DMS 273 (cell line): ENCODE measurements at regions not wholly inside any gene's neighbourhood (a gene's known extent, or its start where the extent isn't known, plus 50 kb on each side); places are given as distances from the start of the nearest gene placed in this dataset.
"Not testable (repeated sequence)": the region's sequence is repeated elsewhere in the genome, so short reads cannot be mapped to it uniquely, and the experiment has no call there.

Source experiments
- DNase-seq: peaks from one replicate; lab custom pipeline; 2025; ENCODE audit not compliant: unreplicated experiment; lab: John Stamatoyannopoulos, UW

DNA sequence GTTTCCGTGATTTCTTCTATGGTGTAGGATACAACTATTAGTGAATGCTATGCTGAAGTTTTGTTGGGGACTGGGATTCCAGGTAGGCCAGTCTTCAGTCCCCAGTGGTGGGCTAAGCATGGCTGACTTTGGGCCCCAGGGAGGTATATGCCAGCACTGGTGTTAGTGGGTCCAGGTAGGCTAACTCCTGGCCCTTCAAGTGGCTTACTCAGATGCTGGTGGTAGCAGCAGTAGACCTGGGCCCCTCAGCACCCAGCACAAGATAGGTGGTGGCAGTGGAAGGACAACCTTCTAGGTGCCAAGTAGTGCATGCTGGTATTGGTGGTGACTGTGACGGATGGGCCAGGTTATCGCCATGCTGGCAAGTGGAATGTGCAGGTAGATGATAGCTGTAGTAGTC, 955.1 kb downstream of the TMTC2 start:
- no peak for DNase-seq

DNA sequence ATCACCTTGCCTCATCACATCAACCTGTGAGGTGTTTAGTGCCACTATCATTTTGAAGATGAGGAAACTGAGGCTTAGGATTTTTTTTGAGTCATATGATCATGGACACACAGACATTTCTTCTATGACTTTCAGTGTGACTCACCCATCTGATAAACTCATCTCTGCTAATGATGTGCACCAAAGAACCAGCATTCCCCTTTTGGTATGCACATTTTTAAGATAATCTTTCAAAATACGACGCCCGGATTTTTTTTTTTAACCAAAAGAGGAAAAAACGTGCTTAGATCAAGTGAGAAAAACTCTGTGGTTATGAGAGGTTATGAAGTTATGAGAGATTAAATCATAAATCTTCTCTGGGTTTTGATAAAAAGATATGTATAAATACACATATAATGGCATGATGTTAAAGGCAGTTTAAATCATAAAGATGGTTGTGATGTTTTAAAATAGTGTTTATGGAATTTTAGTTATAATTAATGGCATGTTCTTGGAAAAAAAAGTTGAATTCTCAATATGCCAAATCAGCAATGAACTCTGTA, 948.1 kb downstream of the TMTC2 start:
- DNase-seq = no peak

DNA sequence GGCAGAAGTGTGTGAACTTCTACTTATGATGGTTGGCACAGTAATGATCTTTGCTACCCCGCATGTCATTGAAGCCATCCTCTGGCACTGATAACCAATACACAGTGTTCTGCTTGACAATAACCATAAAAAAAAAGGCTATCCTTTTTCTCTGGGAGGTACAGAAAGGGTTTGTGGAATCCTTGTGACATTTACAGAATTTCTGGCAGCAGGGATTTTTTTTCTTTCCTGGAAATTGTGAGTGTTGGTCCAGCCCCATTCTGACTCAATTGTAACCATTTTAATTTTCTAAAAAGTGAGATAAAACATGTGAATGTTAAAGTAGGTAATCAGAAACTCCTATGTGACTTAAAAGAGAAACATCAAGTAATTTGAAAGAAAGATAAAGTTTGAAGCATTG, 943.8 kb downstream of the TMTC2 start:
- DNase-seq = no peak

DNA sequence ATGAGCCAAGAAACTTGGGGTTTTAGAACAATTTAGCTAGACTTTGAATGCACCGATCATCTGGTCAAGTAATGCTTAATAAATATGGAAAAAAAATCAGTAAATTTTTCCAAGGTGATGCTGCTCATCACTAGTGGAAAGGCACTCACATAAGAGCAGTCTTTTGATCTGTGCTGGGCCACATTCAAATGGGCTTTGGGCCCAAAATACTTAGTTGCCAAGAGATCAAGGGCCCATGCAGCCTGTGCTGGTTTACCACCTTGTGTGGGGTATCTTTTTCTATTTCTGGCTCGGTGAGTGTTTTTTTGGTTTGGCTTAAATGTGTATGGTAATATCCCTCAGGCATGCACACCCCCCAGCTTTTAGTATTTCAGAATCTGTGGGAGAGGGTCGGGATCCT, 943.2 kb downstream of the TMTC2 start:
- peak; percentile 54 for DNase-seq

DNA sequence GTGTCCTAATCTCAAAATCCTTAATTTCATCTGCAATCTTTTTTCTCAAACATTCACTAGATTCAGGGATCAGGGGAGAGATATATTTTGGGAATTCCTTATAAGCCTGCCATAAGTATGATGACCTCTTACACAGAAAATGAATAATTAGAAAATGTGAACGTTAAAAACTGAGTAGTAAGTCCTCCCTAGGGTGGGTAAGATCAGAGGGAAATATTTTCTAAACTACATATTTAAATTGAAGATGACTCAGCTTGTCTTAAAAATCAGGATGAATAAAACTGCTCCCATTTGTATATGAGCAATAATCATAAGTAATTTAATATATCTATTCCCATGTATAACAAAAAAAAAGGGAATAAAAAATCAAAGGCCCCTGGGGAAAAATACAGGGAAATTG, 935.5 kb downstream of the TMTC2 start:
- DNase-seq = no peak

DNA sequence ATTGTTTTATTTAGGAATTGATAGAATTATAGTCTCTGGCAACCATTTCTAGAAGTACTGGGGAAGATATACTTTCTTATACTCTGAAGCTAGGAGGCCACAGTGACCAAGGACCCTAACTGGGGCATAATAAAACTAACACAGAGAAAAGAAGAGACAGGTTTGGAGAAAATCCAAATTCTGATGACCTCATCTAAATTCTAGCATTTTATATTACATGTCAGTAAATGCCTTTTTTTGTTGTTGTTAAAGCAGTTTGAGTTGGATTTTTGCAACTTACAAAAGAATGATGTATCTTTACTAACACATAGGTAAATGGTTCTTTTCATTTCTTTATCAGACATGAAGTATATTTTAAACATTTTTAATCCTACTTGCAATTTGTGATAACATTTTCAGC, 933.3 kb downstream of the TMTC2 start:
- no peak for DNase-seq

DNA sequence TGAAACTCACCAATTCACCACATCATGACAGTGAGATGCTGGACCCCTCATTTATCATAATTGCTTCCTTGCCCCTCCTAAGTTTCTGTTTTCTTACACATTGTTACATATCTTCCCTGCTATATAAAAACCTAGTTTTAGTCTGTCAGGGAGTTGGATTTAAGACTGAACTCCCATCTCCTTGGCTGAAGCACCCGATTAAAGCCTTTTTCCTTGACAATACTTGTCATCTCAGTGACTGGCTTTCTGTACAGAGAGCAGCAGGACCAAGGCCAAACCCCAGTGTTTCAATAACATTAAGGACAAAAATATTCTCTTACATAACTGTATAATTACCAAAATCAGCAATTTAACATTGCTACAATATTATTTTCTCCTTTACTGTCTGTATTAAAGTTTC, 928.4 kb downstream of the TMTC2 start:
- DNase-seq = no peak

DNA sequence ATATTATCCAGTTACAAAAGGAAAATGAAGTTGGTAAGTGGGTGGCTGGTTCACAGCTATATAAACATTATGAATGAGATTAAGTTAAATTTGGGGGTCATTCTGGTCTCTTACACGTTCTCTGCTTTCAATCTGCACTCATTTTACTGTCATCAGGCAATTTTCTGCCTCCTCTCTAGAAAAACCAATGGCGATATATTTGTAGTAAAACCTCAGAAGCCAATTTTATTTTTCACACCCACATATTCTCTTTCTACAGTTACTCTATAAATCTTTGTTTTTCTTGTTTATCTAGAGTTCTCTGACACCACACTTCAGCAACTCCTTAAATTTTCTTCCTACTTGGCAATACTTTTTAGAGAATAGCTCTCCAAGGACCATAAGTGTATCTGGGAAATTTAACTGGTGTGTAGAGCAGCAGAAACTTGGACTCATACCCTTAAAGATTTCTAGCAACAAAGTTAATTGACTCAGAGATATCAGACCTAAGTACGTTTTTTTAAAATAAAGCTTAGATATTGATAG, 926.9 kb downstream of the TMTC2 start:
- no peak for DNase-seq

DNA sequence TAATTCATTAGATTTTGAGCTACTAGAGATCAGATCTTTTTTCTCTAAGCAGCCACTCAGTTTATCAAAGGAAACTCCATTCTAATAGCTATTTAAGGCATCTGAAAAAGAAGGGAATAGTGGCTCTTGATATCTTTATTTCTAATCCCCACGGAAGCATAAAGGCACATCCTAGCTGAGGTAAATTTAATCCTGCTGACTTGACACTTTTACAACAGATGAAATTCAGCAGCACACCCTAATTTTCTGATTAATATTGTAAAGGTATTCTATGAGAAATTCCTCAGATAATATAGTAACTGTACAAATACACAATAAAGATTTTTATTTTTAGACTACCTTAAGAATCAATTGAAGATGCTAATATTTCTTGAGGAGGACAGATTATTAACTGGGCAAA, 916.4 kb downstream of the TMTC2 start:
- DNase-seq = no peak

DNA sequence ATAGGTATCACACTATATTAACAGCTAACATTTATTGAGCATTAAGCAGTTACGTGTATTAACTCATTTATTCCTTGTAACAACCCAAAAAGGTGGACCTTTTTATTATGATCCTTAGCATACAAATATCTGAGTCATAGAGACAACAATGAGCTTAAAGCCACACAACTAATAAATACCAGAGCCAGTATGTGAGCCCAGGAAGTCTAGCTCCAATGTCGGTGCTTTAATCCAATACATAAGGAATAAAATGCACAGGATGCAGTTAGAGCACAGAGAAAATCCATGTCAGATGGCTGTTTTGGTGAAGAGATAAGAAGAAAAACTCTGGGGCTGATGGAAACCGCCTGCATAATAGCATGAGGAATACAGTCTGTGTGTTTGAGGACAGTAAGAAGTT, 888.6 kb downstream of the TMTC2 start:
- no peak for DNase-seq

DNA sequence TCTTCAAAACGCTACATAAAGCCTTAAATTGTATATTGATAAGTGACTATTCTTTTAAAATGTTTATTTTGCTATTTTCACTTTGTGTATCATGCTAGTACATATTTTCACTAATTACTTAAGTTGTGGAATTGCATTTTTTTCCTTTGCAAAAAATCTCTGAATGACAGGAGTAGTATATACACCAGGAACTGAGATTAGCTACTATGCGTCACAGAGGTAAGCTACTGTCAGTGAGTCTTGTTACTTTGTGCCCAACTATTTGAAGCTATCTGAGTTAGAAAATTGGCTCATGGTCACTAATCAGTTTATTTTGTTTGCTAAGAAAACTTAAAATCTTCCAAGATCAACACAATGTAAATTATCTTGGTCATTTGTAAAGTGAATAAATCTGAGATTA, 887.4 kb downstream of the TMTC2 start:
- DNase-seq = no peak

DNA sequence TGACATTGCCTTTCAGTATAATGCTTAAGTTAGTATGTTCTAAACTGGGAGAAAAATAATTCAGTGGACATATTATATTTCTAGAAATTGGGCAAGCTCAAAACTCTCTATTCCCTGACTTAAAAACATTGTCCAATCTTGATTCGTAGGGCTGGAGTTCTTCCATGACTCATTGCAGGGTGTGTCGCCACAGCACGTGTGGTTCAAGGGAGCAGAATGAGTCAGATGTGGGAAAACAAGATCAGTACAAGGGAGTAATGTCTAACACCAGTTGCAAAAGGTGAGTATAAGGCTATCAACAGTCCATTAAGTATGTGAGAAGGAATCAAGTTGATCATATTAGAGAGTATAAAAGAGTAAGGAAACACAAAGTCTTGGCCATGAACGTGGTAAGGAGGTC, 887.0 kb downstream of the TMTC2 start:
- DNase-seq = no peak

DNA sequence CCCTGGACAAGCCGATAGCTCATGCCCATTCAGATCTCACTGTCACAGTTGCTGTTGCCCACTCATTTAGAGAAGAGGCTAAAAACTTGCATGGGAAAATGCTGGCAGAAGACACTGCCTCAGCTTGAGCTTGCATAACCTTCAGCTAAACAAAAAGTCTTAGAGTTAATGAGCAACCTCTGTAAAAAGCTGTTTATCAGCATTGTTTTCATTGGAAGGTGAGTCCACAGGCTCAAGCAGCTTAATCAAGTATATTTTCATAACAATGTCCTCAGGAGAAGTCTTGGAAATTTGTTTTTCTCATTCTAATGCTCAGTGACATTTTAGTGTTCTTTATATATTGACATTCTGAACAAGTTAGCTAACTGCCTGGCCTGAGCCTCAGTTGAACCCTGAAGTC, 872.9 kb downstream of the TMTC2 start:
- DNase-seq = no peak

DNA sequence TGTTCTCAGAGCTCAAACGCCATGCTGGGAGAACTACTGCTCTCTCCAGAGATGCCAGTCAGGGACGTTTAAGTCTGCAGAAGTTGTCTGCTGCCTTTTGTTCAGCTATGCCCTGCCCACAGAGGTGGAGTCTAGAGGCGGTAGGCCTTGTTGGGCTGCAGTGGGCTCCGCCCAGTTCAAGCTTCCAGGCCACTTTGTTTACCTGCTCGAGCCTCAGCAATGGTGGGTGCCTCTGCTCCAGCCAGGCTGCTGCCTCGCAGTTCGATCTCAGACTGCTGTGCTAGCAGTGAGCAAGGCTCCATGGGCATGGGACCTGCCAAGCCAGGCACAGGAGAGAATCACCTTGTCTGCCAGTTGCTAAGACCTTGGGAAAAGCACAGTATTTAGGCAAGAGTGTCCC, 869.3 kb downstream of the TMTC2 start:
- DNase-seq = not testable (repeated sequence)

DNA sequence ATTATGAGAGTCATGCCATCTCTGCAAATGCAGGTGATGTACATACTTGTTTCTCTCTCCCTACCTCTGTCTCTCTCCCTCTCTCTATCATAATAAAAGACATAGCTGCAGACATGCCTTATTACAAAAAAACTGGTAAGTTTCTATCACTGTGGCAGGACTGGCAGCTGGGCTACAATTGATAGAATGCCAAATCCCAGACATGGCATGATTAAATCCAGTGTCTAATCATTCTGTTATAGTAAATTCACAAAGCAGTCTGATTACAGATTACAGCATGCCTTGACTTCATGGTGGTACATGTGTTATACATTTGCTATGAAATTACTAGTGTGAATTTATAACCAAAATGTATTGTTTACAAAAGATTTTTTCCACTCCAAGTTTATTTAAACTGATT, 854.7 kb downstream of the TMTC2 start:
- peak; percentile 32 for DNase-seq

DNA sequence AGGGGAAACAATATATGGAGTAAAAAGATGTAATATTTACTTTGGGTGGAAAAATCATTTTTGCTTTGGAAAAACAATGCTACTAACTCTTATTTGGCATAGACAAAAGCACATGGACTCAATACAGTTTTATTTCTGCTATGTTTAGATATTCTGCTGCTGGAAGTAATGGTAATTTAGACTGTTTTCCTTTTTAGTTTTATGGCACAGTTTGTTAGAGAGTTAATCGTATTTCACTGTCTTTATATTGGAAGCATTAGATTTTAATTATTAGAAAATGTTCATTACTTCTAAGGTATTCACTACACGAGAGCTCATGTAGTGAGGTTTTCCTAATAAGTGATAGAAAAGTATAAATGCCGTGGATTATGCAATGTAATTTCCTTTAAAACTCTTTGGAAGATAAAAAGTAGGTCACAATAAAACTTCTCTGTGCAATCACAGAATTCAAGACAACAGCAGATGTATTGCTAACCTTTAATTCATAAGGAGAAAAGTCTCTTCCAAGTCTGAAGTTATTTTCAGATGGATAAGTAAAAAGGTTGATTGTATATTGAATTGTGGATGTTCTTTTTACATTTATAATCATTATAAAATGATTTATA, 851.8 kb downstream of the TMTC2 start:
- no peak for DNase-seq

DNA sequence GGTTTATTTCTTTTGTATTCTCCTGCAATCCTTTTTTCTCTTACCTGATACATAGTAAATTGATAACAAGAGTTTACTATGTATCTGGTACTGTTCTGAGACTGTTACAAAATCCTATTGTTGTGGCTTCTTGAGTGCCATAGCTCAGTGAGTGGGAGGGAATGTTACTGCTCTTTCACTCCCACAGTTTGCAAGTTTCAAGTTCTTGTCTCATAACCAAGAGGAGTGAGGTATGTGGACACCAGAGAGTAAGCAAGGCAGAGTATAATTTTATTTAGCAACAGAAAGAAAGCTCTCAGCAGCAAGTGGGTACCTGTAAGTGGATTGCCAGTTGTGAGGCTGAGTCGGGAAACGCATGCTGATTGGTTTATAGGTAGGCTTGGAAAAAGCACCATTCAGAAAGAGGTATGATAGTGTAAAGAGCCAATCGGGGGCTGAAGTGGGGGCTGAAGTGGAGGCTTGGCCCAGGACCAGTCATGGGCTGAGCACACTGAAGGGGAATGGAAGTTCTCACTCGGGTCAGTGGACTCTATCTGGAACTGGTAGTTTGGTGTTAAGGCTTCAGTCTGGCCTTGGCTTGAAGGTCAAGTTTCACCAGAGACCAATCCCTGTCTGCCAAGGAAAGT, 850.8 kb downstream of the TMTC2 start:
- no peak for DNase-seq

DNA sequence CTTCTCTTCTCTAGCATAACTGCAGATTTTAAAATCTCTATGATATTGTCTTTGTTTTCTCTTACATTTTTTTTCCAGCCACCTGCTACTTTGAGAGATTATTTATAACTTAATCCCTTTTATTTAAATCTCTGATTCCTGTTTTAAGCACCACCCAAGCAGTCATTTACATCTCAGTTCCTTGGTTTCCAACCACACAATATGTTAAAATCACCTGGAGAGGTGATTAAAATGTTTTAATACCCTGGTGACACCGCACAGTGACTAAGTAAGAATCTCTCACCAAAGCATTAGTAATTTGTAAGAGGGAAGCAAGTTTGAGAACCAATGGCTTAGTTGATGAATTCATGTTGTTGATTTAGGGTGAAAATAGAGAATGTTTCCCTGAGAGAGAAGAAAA, 849.8 kb downstream of the TMTC2 start:
- DNase-seq = no peak

DNA sequence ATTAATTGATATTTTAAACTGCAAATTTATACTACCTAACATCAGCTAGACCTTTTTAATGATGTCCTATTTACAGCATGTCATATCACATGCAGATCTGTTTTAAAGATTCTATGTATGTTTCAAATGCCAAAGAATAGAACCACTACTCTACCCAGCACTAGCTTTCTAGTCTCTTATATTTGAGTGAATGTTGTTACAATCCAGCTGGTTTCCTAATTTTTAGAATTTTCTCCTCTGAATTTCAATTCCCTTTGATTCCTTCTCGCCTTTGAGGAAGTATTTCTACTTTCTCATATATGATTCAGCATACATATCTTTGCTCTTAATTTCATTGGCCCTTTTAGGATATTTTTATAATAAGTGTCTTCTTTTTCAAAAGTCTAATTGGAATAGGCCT, 841.9 kb downstream of the TMTC2 start:
- DNase-seq = no peak

DNA sequence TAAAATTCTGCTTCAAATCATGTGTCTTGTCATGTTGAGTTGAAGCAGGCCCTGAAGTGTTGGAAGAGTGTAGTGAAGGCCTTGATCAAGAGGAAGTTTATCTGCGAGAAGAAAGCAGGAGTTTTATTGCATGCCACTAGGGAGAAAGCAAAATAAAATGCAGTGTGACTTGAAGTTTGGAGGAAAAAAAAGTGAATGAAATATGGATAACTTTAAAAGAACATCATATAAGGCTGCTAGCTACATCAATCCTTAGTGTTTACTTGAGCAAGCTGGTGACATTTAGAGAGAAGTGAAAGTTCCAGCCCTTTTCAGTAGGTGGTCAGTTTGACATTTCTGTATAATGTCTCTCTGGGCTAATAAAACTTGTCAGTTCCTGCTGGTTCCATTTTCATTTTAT, 841.1 kb downstream of the TMTC2 start:
- DNase-seq = no peak

DNA sequence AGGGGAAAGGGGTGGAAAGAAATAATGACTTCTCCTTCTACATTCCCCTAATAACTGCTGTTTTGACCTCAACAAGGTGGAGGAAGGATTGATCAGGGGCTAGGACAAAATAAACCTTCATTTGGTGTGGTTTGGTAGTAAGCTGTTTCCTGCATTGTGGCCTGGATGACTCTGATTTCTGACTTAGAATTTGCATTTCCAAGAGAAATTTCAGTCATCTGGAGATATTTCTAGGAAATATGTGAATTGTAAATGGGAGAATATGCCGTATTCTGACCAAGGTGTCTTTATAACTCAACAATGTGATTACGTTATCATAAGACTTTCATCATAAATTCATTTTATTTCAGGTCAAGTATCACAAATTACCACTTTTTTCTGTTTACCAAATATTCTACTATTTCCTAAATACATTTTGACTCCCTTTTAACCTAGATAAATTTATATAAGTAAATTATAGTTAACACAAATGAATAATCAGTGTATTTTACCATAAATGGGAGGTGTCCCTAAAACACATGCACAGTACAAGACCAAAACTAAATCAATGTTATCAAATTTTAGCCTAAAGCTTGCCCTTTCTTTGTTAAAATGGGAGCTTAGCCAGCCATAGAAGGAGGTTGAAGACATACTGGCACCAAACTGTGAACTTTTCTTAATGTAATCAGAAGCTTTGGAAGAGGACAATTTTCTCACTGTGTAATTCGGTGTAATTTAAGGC, 828.8 kb downstream of the TMTC2 start:
- no peak for DNase-seq

DNA sequence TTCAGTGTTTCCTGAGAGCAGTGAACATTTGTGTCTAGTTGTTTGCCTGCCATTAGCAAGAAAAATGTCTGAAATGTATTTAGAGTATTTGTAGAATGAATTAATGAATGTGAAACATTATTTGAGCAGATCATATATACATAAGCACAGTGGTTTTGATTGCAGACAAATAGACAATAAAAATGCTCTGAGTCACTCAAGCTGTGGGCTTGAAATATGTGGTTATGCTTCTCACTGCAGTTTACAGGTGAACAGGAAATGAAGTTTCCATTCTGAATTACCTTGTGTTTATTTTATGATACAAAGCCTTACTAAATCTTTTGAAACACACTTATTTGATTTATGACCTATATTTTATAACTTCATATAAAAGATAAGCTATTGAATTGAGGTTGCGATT, 827.7 kb downstream of the TMTC2 start:
- no peak for DNase-seq
